ENCODE measurements at regions not wholly inside any gene's neighbourhood (a gene's known extent, or its start where the extent isn't known, plus 50 kb on each side); places are given as distances from the start of the nearest gene placed in this dataset.

GRCh38 chr2:198498048-198498447 lies 693.7 kb downstream of the PLCL1 start:
- no peak for TF ChIP-seq CTCF (IDR thresholded peaks at IDR 0.05)
- no peak for TF ChIP-seq RFX5 (IDR thresholded peaks at IDR 0.05; ENCODE audit: low read length)
- TF ChIP-seq GABPA (IDR thresholded peaks at IDR 0.05; ENCODE audit: low read depth): no peak
- no peak for TF ChIP-seq REST (IDR thresholded peaks at IDR 0.05; ENCODE audit: low read depth, low read length)
- TF ChIP-seq RAD21 (IDR thresholded peaks at IDR 0.05; ENCODE audit: low read length): no peak
- no peak for TF ChIP-seq FOXM1 (IDR thresholded peaks at IDR 0.05; ENCODE audit: low read depth)
- TF ChIP-seq YY1 (IDR thresholded peaks at IDR 0.05; ENCODE audit: low read depth): no peak
- no peak for TF ChIP-seq USF2 (IDR thresholded peaks at IDR 0.05; ENCODE audit: borderline replicate concordance, low read depth, low read length)
- no peak for TF ChIP-seq TEAD4 (IDR thresholded peaks at IDR 0.05; ENCODE audit: borderline replicate concordance, insufficient read depth)
- no peak for TF ChIP-seq PBX3 (IDR thresholded peaks at IDR 0.05)
- TF ChIP-seq JUND (IDR thresholded peaks at IDR 0.05): no peak
